ENCODE measurements at regions not wholly inside any gene's neighbourhood (a gene's known extent, or its start where the extent isn't known, plus 50 kb on each side); places are given as distances from the start of the nearest gene placed in this dataset.

DNA sequence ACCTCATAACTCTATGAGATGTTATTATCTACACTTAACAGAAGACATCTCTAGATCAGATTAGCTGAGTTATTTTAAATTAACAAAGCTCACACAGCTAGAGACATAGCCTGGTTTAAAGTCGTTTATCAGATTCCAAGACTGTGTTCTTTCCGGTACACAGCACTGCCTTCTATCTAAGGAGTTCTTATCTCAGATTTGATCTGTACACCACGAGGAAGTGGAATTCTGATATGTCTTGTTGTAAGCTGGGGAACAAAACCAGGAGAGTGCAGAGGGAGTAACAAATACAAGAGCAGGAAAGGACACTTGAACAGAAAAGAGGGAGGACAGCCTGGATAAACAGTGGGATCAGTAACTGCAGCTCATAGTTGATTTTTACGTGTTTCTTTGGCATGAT is 61.7 kb upstream of the KCNMB2 start:
- no peak for DNase-seq
- Histone ChIP-seq H3K27ac (no peak overlapping the region), H3K9me3 (no peaks in the 10 kb centered on the region), H3K4me3 (no peak overlapping the region), H3K36me3 (ENCODE audit: insufficient read depth in 1 of 2, low read depth in 1 of 2) (no peaks in the 10 kb centered on the region), H3K27me3 (ENCODE audit: insufficient read depth in 3 of 3, low read length in 2 of 3) (no peaks in the 10 kb centered on the region), H3K4me1 (no peaks in the 10 kb centered on the region)
- ATAC-seq = no peak
- intact Hi-C loops (cut with DNase I) = no loop called here
- 37 to 45% (median 43%) methylated on average over 4 of the region's 4 CpGs for WGBS, 3 donors
- TF ChIP-seq CTCF (IDR thresholded peaks at IDR 0.05) = no peak

DNA sequence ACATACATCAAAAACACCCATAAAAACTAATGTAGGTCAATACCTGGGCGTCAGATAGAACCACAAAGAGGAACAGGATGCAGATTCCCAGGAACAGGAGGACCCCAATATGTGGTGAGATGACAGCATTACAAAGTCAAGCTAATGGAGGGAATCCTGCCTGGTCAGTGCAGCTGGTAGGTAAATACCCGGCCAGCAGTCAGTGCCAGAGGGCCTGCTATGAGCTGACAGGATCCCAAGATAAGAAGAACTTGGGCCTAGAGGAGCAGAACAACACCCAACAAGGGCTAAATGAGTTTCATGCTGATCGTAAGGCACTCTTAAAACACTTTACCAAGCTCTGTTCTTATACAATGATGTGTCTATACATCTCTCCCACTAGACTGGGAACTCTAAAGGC is 61.2 kb upstream of the KCNMB2 start:
- H3K27ac ChIP-seq = no peak overlapping the region
- H3K36me3 ChIP-seq (ENCODE audit: insufficient read depth in 1 of 2, low read depth in 1 of 2) = no peaks in the 10 kb centered on the region
- no peaks in the 10 kb centered on the region for H3K4me1 ChIP-seq
- H3K27me3 ChIP-seq (ENCODE audit: insufficient read depth in 3 of 3, low read length in 2 of 3) = no peaks in the 10 kb centered on the region
- DNase-seq = no peak
- no peak overlapping the region for H3K4me3 ChIP-seq
- intact Hi-C loops (cut with DNase I) = no loop called here
- WGBS, 3 donors = 84 to 93% (median 86%) methylated on average over 3 of the region's 3 CpGs
- ATAC-seq = no peak
- no peaks in the 10 kb centered on the region for H3K9me3 ChIP-seq
- no peak for TF ChIP-seq CTCF (IDR thresholded peaks at IDR 0.05)

GRCh38 chr3:178476886-178477285 is 59.4 kb upstream of the KCNMB2 start:
- H3K36me3 ChIP-seq (ENCODE audit: insufficient read depth in 1 of 2, low read depth in 1 of 2) = no peaks in the 10 kb centered on the region
- H3K27me3 ChIP-seq (ENCODE audit: insufficient read depth in 3 of 3, low read length in 2 of 3) = no peaks in the 10 kb centered on the region
- DNase-seq = no peak
- no peak for ATAC-seq
- intact Hi-C loops (cut with DNase I) = no loop called here
- H3K4me1 ChIP-seq = no peaks in the 10 kb centered on the region
- H3K4me3 ChIP-seq = no peak overlapping the region
- no peaks in the 10 kb centered on the region for H3K9me3 ChIP-seq
- 50 to 72% (median 59%) methylated on average over 2 of the region's 2 CpGs for WGBS, 3 donors
- no peak overlapping the region for H3K27ac ChIP-seq
- no peak for TF ChIP-seq CTCF (IDR thresholded peaks at IDR 0.05)

GRCh38 chr3:178479446-178479845 is 56.8 kb upstream of the KCNMB2 start:
- Histone ChIP-seq H3K4me3 (no peak overlapping the region), H3K9me3 (no peaks in the 10 kb centered on the region), H3K27ac (no peak overlapping the region), H3K36me3 (ENCODE audit: insufficient read depth in 1 of 2, low read depth in 1 of 2) (no peaks in the 10 kb centered on the region), H3K27me3 (ENCODE audit: insufficient read depth in 3 of 3, low read length in 2 of 3) (no peaks in the 10 kb centered on the region), H3K4me1 (no peaks in the 10 kb centered on the region)
- DNase-seq = no peak
- no peak for ATAC-seq
- WGBS, 3 donors = 6 to 28% (median 8%) methylated on average over 1 of the region's 1 CpG
- TF ChIP-seq CTCF (IDR thresholded peaks at IDR 0.05) = no peak
- intact Hi-C loops (cut with DNase I) = no loop called here

DNA sequence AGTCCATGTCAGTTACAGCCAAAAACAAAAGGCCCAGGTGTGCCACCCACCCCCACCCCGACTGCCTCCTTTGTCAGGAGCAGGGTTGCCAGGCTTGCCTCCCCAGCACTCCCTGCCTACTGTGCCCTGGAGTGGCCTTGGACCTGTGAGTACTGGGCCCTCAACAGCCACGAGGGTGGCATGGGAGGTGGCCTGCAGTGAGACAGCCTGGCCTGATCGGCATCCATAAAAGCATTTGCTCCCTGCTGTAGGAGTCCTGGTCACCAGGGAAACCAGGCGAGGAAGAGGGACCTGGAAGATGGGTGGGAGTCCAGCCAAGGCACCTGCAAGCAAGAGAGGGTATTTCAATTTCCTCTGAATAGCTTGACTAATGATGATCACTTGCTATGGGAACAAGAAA is 56.4 kb upstream of the KCNMB2 start:
- no peak for ATAC-seq
- Histone ChIP-seq H3K27ac (no peak overlapping the region), H3K4me1 (no peaks in the 10 kb centered on the region), H3K9me3 (no peaks in the 10 kb centered on the region), H3K36me3 (ENCODE audit: insufficient read depth in 1 of 2, low read depth in 1 of 2) (no peaks in the 10 kb centered on the region), H3K4me3 (no peak overlapping the region), H3K27me3 (ENCODE audit: insufficient read depth in 3 of 3, low read length in 2 of 3) (no peaks in the 10 kb centered on the region)
- no peak for DNase-seq
- TF ChIP-seq CTCF (IDR thresholded peaks at IDR 0.05) = no peak
- 60 to 69% (median 63%) methylated on average over 4 of the region's 4 CpGs for WGBS, 3 donors
- intact Hi-C loops (cut with DNase I) = no loop called here
